HG03066 (cell line): ENCODE measurements at regions not wholly inside any gene's neighbourhood (a gene's known extent, or its start where the extent isn't known, plus 50 kb on each side); places are given as distances from the start of the nearest gene placed in this dataset.
A peak's percentile ranks its signal among the peaks of the same experiment; 100 is the strongest.
"Not testable (repeated sequence)": the region's sequence is repeated elsewhere in the genome, so short reads cannot be mapped to it uniquely, and the experiment has no call there.

Experiments used
- ATAC-seq: cut with Tn5 transposase; IDR thresholded peaks from one replicate; pipeline ENCODE4 v1.9.1; 2021; ENCODE audit warnings: low read depth; ENCODE audit not compliant: unreplicated experiment

GRCh38 chr2:34305587-34305986, 706.5 kb upstream of the FAM98A start:
- ATAC-seq, result no peak

GRCh38 chr2:34294961-34295360, 695.9 kb upstream of the FAM98A start:
- ATAC-seq, result no peak

- peak; percentile 50 for ATAC-seq
These were observed 692.0 kb upstream of the FAM98A start for GRCh38 chr2:34291076-34291475.

GRCh38 chr2:34288016-34288415, 688.9 kb upstream of the FAM98A start:
- ATAC-seq, result no peak

GRCh38 chr2:34280606-34281005, 681.5 kb upstream of the FAM98A start:
- ATAC-seq, result no peak

GRCh38 chr2:34266908-34267697, 668.0 kb upstream of the FAM98A start:
- ATAC-seq, result no peak

GRCh38 chr2:34261701-34262100, 662.6 kb upstream of the FAM98A start:
- ATAC-seq, result no peak

- ATAC-seq, result no peak
These were observed 655.3 kb upstream of the FAM98A start for GRCh38 chr2:34254272-34254878.

GRCh38 chr2:34252111-34252510, 653.0 kb upstream of the FAM98A start:
- no peak for ATAC-seq

- ATAC-seq, result no peak
These were observed 652.5 kb upstream of the FAM98A start for GRCh38 chr2:34251578-34251977.

- no peak for ATAC-seq
These were observed 645.1 kb upstream of the FAM98A start for GRCh38 chr2:34244195-34244594.

- no peak for ATAC-seq
These were observed 643.6 kb upstream of the FAM98A start for GRCh38 chr2:34242763-34243123.

- ATAC-seq, result no peak
These were observed 643.0 kb upstream of the FAM98A start for GRCh38 chr2:34241905-34242762.

- no peak for ATAC-seq
These were observed 640.4 kb upstream of the FAM98A start for GRCh38 chr2:34239511-34239910.

GRCh38 chr2:34234823-34235222, 635.7 kb upstream of the FAM98A start:
- no peak for ATAC-seq

GRCh38 chr2:34229998-34230397, 630.9 kb upstream of the FAM98A start:
- no peak for ATAC-seq

GRCh38 chr2:34215174-34215573, 616.1 kb upstream of the FAM98A start:
- no peak for ATAC-seq

- not testable (repeated sequence) for ATAC-seq
These were observed 611.3 kb upstream of the FAM98A start for GRCh38 chr2:34210382-34210781.

GRCh38 chr2:34204560-34204959, 605.5 kb upstream of the FAM98A start:
- no peak for ATAC-seq

- no peak for ATAC-seq
These were observed 602.0 kb upstream of the FAM98A start for GRCh38 chr2:34201099-34201498.

- no peak for ATAC-seq
These were observed 600.9 kb upstream of the FAM98A start for GRCh38 chr2:34199971-34200370.
